ENCODE measurements at regions not wholly inside any gene's neighbourhood (a gene's known extent, or its start where the extent isn't known, plus 50 kb on each side); places are given as distances from the start of the nearest gene placed in this dataset.
"Not testable (repeated sequence)": the region's sequence is repeated elsewhere in the genome, so short reads cannot be mapped to it uniquely, and the experiment has no call there.

DNA sequence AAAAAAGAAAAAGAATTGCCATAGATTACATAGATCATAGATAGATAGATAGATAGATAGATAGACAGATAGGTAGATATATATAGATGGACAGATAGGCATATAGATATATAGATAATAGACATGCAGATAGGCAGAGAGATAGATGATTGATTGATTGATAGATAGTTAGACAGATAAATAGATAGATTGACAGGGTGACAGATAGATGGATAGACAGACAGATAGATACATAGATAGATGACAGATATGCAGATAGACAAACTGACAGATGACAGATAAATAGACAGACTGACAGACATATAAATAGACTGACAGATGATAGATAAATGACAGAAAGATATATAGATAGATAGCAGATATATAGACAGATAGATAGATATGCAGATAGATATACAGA is 474.0 kb downstream of the IRS2 start:
- peaks cover 7% of the 10 kb centered on the region for H3K27me3 Mint-ChIP-seq (ENCODE audit: low read depth)
- no peaks in the 10 kb centered on the region for H3K36me3 Mint-ChIP-seq (ENCODE audit: low read depth)
- H3K4me1 Mint-ChIP-seq = no peaks in the 10 kb centered on the region
- H3K4me3 Mint-ChIP-seq = no peak overlapping the region
- TF ChIP-seq, protein P1, sequence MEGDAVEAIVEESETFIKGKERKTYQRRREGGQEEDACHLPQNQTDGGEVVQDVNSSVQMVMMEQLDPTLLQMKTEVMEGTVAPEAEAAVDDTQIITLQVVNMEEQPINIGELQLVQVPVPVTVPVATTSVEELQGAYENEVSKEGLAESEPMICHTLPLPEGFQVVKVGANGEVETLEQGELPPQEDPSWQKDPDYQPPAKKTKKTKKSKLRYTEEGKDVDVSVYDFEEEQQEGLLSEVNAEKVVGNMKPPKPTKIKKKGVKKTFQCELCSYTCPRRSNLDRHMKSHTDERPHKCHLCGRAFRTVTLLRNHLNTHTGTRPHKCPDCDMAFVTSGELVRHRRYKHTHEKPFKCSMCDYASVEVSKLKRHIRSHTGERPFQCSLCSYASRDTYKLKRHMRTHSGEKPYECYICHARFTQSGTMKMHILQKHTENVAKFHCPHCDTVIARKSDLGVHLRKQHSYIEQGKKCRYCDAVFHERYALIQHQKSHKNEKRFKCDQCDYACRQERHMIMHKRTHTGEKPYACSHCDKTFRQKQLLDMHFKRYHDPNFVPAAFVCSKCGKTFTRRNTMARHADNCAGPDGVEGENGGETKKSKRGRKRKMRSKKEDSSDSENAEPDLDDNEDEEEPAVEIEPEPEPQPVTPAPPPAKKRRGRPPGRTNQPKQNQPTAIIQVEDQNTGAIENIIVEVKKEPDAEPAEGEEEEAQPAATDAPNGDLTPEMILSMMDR (IDR thresholded peaks at IDR 0.05; ENCODE audit: unreplicated experiment in 3 of 3) = no peak
- peaks cover 10% of the 10 kb centered on the region for H3K9me3 Mint-ChIP-seq
- no peak overlapping the region for H3K27ac Mint-ChIP-seq

DNA sequence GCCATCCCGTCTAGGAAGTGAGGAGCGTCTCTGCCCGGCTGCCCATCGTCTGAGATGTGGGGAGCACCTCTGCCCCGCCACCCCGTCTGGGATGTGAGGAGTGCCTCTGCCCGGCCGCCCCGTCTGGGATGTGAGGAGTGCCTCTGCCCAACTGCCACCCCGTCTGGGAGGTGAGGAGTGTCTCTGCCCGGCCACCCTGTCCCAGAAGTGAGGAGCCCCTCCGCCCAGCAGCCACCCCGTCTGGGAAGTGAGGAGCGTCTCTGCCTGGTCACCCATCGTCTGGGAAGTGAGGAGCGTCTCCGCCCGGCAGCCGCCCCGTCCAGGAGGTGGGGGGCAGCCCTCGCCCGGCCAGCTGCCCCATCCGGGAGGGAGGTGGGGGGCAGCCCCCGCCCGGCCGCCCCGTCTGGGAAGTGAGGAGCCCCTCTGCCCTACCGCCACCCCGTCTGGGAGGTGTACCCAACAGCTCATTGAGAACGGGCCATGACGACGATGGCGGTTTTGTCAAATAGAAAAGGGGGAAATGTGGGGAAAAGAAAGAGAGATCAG is 474.9 kb downstream of the IRS2 start:
- H3K4me1 Mint-ChIP-seq; H3K36me3 Mint-ChIP-seq (ENCODE audit: low read depth); H3K27me3 Mint-ChIP-seq (ENCODE audit: low read depth); H3K27ac Mint-ChIP-seq; H3K9me3 Mint-ChIP-seq; H3K4me3 Mint-ChIP-seq: not testable (repeated sequence)

DNA sequence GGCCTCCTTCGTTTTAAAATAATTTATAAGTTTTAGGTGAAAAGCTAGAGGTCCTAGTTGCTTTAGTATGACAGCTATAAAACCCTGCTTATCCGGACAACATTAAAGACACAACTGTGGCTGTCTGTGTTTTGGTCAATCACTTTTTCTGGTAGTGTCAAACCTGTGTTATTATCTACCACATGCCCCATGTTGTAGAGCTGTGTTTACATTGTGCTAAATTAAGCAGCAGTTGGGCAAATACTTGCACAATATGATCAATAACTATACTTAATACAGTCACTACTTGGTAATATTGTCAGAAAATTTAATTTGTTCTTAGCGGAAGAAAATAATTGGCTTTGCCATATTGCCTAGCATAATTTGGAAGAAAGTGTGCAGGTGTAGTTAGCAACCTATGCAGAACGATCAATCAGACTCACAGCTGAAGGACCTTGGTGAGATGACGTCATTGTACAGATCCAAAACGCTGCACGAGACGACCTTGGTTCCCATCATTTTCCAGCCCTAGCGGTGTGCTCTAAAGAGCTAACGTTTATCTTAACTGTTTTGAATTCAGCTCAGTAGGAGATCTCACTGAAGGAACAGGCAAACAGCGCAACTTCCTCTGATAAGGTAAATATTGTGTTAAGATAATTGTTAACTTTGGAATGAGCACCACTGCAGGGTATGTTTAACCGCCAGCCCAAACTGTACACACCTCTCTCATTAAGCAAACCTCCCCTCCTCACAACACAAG is 476.6 kb downstream of the IRS2 start:
- TF ChIP-seq, protein P1 (IDR thresholded peaks at IDR 0.05; ENCODE audit: unreplicated experiment in 3 of 3) = no peak
- H3K36me3 Mint-ChIP-seq (ENCODE audit: low read depth) = no peaks in the 10 kb centered on the region

GRCh38 chr13:109307027-109307426 is 479.4 kb downstream of the IRS2 start:
- H3K36me3 Mint-ChIP-seq (ENCODE audit: low read depth) = no peaks in the 10 kb centered on the region
- no peaks in the 10 kb centered on the region for H3K27me3 Mint-ChIP-seq (ENCODE audit: low read depth)
- peaks cover 2% of the 10 kb centered on the region for H3K9me3 Mint-ChIP-seq
- H3K4me3 Mint-ChIP-seq = no peak overlapping the region
- H3K27ac Mint-ChIP-seq = no peak overlapping the region
- TF ChIP-seq, protein P1 (IDR thresholded peaks at IDR 0.05; ENCODE audit: unreplicated experiment in 3 of 3) = no peak
- no peaks in the 10 kb centered on the region for H3K4me1 Mint-ChIP-seq

More for the DNA sequence above, 476.6 kb downstream of the IRS2 start:
- peaks cover 2% of the 10 kb centered on the region for H3K9me3 Mint-ChIP-seq
- H3K27ac Mint-ChIP-seq = no peak overlapping the region
- H3K4me1 Mint-ChIP-seq = no peaks in the 10 kb centered on the region
- H3K4me3 Mint-ChIP-seq = no peak overlapping the region
- no peaks in the 10 kb centered on the region for H3K27me3 Mint-ChIP-seq (ENCODE audit: low read depth)

DNA sequence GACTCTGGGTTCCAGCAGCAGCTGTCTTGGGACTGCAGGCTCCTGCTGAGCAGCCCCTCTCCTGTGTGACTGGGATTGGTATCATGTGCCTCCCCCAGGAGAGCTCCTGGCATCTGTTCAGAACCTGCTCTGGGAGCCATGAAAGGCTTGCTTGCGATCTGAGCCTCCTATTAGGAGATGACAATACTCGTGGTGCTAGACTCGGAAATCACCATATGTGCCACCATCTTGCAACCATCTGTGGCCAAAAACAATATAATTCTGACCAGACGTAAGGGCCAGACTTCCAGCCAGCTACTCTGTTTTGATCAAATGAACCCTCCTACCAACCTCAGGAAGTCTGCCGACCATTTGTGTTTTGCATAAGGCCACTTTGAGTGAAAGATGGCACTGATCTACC is 484.7 kb downstream of the IRS2 start:
- Mint-ChIP-seq H3K27me3 (ENCODE audit: low read depth) (no peaks in the 10 kb centered on the region), H3K9me3 (no peaks in the 10 kb centered on the region), H3K36me3 (ENCODE audit: low read depth) (no peaks in the 10 kb centered on the region)

DNA sequence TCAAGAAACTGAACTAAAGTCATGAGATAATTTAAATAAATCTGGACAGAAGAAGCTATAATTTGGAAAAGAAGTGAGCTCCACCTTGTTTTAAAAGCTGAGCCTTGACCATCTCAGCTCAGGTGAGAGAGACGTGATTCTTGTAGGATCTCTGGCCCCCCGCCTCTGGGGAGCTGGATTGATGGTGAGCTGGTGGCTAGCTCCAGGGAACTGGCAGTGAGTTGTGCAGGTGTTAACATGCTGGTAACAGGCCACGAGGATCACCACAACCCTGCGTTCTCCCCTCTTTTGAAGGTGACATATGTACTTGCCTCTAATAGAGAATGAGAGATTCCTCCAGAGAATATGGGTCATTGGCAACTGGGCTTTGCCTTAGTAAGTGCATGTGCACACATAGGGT is 485.1 kb downstream of the IRS2 start:
- H3K4me1 Mint-ChIP-seq = no peaks in the 10 kb centered on the region
- TF ChIP-seq, protein P1 (IDR thresholded peaks at IDR 0.05; ENCODE audit: unreplicated experiment in 3 of 3) = no peak
- H3K27me3 Mint-ChIP-seq (ENCODE audit: low read depth) = no peaks in the 10 kb centered on the region
- no peaks in the 10 kb centered on the region for H3K36me3 Mint-ChIP-seq (ENCODE audit: low read depth)
- no peak overlapping the region for H3K4me3 Mint-ChIP-seq
- H3K9me3 Mint-ChIP-seq = no peaks in the 10 kb centered on the region
- no peak overlapping the region for H3K27ac Mint-ChIP-seq

More for the DNA sequence above, 484.7 kb downstream of the IRS2 start:
- Mint-ChIP-seq H3K4me3 (no peak overlapping the region), H3K4me1 (no peaks in the 10 kb centered on the region), H3K27ac (no peak overlapping the region)
- TF ChIP-seq, protein P1 (IDR thresholded peaks at IDR 0.05; ENCODE audit: unreplicated experiment in 3 of 3) = no peak
